ENCODE measurements at regions not wholly inside any gene's neighbourhood (a gene's known extent, or its start where the extent isn't known, plus 50 kb on each side); places are given as distances from the start of the nearest gene placed in this dataset.

- no peak for TF ChIP-seq CTCF (IDR thresholded peaks at IDR 0.05)
- TF ChIP-seq POLR2A (IDR thresholded peaks at IDR 0.05), result no peak
Measured at GRCh38 chr3:194267744-194268653, 83.1 kb downstream of the CPN2 start.
